AG04449 (cell line): ENCODE measurements at regions not wholly inside any gene's neighbourhood (a gene's known extent, or its start where the extent isn't known, plus 50 kb on each side); places are given as distances from the start of the nearest gene placed in this dataset.

Experiments
- CTCF ChIA-PET: fragments of 350-600 bp; formaldehyde crosslinking; extraction: SDS; loops from one replicate; lab custom pipeline; 2021; ENCODE audit warnings: antibody characterized with exemption; lab: Yijun Ruan, JAX
- POLR2A ChIA-PET: fragments of 400-600, 350-600 bp; formaldehyde crosslinking; extraction: SDS; loops from one replicate; lab custom pipeline; 2020; ENCODE audit warnings: antibody characterized with exemption, inconsistent platforms; lab: Yijun Ruan, JAX
- DNase-seq: peaks from one replicate; pipeline ENCODE4 v3.0.0-alpha.2; 2010; ENCODE audit warnings: low read depth, low spot score
- H3K4me3 ChIP-seq: 2 replicates; pipeline ENCODE4 v1.5.1; 2011; ENCODE audit warnings: low read depth, mild to moderate bottlenecking, control low read depth, low read length
- TF ChIP-seq, protein P1 (sequence below): IDR thresholded peaks from one replicate; pipeline ENCODE4 v1.5.1; 2011; ENCODE audit warnings: mild to moderate bottlenecking, moderate library complexity, low read length, control low read depth, inconsistent platforms; ENCODE audit not compliant: insufficient read depth; ENCODE audit errors: missing control alignments

DNA sequence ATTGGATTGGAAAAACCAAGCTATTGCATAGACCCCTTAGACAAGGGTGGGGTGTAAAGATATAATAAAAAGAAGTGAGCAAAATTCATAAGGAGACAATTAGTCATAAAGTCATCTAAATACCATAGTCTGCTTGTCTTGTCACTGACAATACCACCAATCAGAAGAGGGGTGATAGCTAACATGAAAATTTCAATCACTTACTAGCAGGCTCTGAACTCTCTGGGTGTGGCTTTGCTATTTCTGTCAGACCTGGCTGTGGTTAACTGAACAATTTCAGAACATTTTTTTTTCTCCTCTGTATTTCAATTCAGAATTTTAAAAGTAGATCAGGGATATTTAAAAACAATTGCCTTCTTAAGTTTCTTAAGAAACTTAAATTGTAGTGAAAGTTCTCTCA is 158.5 kb upstream of the PRMT6 start:
- POLR2A ChIA-PET = no interaction called here
- TF ChIP-seq, protein P1, sequence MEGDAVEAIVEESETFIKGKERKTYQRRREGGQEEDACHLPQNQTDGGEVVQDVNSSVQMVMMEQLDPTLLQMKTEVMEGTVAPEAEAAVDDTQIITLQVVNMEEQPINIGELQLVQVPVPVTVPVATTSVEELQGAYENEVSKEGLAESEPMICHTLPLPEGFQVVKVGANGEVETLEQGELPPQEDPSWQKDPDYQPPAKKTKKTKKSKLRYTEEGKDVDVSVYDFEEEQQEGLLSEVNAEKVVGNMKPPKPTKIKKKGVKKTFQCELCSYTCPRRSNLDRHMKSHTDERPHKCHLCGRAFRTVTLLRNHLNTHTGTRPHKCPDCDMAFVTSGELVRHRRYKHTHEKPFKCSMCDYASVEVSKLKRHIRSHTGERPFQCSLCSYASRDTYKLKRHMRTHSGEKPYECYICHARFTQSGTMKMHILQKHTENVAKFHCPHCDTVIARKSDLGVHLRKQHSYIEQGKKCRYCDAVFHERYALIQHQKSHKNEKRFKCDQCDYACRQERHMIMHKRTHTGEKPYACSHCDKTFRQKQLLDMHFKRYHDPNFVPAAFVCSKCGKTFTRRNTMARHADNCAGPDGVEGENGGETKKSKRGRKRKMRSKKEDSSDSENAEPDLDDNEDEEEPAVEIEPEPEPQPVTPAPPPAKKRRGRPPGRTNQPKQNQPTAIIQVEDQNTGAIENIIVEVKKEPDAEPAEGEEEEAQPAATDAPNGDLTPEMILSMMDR = no peak
- CTCF ChIA-PET = no interaction called here
- DNase-seq = no peak
- H3K4me3 ChIP-seq = no peak overlapping the region

GRCh38 chr1:106899644-106900043 is 156.8 kb upstream of the PRMT6 start:
- POLR2A ChIA-PET = no interaction called here
- DNase-seq = no peak
- CTCF ChIA-PET = no interaction called here
- TF ChIP-seq, protein P1 = no peak
- H3K4me3 ChIP-seq = no peak overlapping the region

GRCh38 chr1:106907795-106908194 is 148.7 kb upstream of the PRMT6 start:
- no peak for DNase-seq
- TF ChIP-seq, protein P1 = no peak
- no peak overlapping the region for H3K4me3 ChIP-seq
- POLR2A ChIA-PET = no interaction called here
- CTCF ChIA-PET = no interaction called here

DNA sequence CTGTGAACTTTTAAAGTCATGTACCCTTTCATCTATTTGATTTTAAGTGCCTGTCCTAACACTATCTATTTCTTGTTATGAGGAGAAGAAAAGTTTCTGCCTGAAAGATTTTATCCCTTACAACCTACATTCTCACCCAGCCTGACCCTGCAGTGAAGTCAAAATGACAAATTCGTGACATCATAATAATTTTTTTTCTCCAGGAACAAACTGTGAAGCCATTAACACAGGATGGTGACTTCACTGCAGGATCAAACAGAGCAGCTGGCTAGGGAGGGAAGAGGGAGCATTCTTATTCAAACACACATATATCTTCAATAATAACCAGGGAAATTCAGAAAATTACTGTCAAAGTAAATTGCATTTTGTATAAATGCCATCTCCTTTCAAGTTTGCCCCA is 147.8 kb upstream of the PRMT6 start:
- TF ChIP-seq, protein P1 = no peak
- ChIA-PET CTCF (no interaction called here), POLR2A (no interaction called here)
- DNase-seq = no peak
- no peak overlapping the region for H3K4me3 ChIP-seq

DNA sequence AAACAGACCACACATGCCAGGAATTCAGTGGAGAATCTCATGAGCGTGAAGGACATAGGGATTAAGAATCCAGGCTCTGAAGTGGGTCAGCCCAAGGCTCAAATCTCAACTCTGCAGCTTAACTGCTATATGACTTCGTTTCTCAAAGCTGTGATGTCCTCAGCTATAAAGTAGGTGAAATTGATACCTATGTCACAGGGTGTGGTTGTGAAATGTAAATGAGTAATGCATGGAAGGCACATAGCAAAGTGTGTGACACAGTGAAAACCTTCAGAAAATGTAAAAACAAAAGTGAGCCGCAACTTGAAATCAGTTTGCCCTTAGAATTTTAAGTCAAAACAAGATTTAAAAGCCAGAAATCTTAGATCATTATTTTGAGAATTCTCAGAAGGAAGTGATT is 145.7 kb upstream of the PRMT6 start:
- TF ChIP-seq, protein P1 = no peak
- ChIA-PET CTCF (no interaction called here), POLR2A (no interaction called here)
- DNase-seq = no peak
- no peak overlapping the region for H3K4me3 ChIP-seq

DNA sequence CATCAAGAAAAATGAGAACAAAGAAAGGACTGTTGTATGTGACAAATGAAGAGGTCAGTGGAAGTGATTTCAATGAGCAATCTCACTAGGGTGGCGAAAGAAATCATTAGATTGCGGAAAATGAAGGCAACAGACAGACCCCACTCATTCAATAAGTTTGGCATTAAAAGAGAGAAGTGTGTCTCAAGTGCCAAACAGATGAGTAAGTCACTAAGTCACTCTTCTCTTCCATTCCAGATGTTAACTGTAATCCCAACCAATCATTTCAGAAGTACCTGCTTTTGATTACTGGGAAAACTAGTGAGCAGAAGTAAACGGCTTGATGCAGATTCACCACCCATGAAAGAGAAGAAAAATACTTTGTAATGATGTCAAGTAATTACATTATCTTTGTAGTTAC is 144.3 kb upstream of the PRMT6 start:
- CTCF ChIA-PET = no interaction called here
- H3K4me3 ChIP-seq = no peak overlapping the region
- POLR2A ChIA-PET = no interaction called here
- TF ChIP-seq, protein P1 = no peak
- DNase-seq = no peak
